ENCODE measurements at regions not wholly inside any gene's neighbourhood (a gene's known extent, or its start where the extent isn't known, plus 50 kb on each side); places are given as distances from the start of the nearest gene placed in this dataset.

- Histone ChIP-seq H3K27me3 (ENCODE audit: insufficient read depth, low read depth) (no peaks in the 10 kb centered on the region), H3K9me3 (ENCODE audit: insufficient read depth, low read depth) (no peaks in the 10 kb centered on the region), H3K4me3 (no peak overlapping the region), H2AFZ (no peak overlapping the region), H3K79me2 (ENCODE audit: low read depth) (no peaks in the 10 kb centered on the region), H4K20me1 (ENCODE audit: insufficient read depth) (no peaks in the 10 kb centered on the region), H3K27ac (no peak overlapping the region), H3K4me2 (no peak overlapping the region), H3K9me2 (ENCODE audit: insufficient read depth) (no peaks in the 10 kb centered on the region), H3K4me1 (replicated peaks; ENCODE audit: insufficient read depth) (no peaks in the 10 kb centered on the region), H3K36me3 (ENCODE audit: low read depth) (no peaks in the 10 kb centered on the region), H3F3A (ENCODE audit: insufficient read depth, low read depth) (no peaks in the 10 kb centered on the region)
- no peak for DNase-seq
- ChIA-PET CTCF (no interaction called here), POLR2A (ENCODE audit: unreplicated experiment) (no interaction called here)
- TF ChIP-seq CTCF (conservative IDR thresholded peaks at IDR 0.05), result no peak
- BruUV-seq (replicated peaks), result no TSS peak
- intact Hi-C loops (cut with micrococcal nuclease; ENCODE audit: unreplicated experiment), result no loop called here
These were observed 145.2 kb downstream of the KCTD12 start for GRCh38 chr13:76741046-76741445.

GRCh38 chr13:76738616-76739015 lies 147.6 kb downstream of the KCTD12 start:
- BruUV-seq (replicated peaks), result no TSS peak
- no peaks in the 10 kb centered on the region for H3F3A ChIP-seq (ENCODE audit: insufficient read depth, low read depth)
- no peaks in the 10 kb centered on the region for H3K79me2 ChIP-seq (ENCODE audit: low read depth)
- H3K4me1 ChIP-seq (replicated peaks; ENCODE audit: insufficient read depth), result no peaks in the 10 kb centered on the region
- H3K9me2 ChIP-seq (ENCODE audit: insufficient read depth), result no peaks in the 10 kb centered on the region
- no peak overlapping the region for H3K4me3 ChIP-seq
- no peak overlapping the region for H3K27ac ChIP-seq
- H3K9me3 ChIP-seq (ENCODE audit: insufficient read depth, low read depth), result no peaks in the 10 kb centered on the region
- ChIA-PET CTCF (interaction anchor here (0.6 kb wide), 1 partner anchor 1200 kb away, joined by 3 read pairs; no protein-coding TSS in a partner anchor), POLR2A (ENCODE audit: unreplicated experiment) (no interaction called here)
- no peak for TF ChIP-seq CTCF (conservative IDR thresholded peaks at IDR 0.05)
- intact Hi-C loops (cut with micrococcal nuclease; ENCODE audit: unreplicated experiment), result no loop called here
- H3K27me3 ChIP-seq (ENCODE audit: insufficient read depth, low read depth), result no peaks in the 10 kb centered on the region
- no peak overlapping the region for H2AFZ ChIP-seq
- no peaks in the 10 kb centered on the region for H4K20me1 ChIP-seq (ENCODE audit: insufficient read depth)
- H3K4me2 ChIP-seq, result no peak overlapping the region
- no peaks in the 10 kb centered on the region for H3K36me3 ChIP-seq (ENCODE audit: low read depth)
- DNase-seq, result no peak

GRCh38 chr13:76737526-76737925 lies 148.7 kb downstream of the KCTD12 start:
- Histone ChIP-seq H3K79me2 (ENCODE audit: low read depth) (no peaks in the 10 kb centered on the region), H3K36me3 (ENCODE audit: low read depth) (no peaks in the 10 kb centered on the region), H3K4me1 (replicated peaks; ENCODE audit: insufficient read depth) (no peaks in the 10 kb centered on the region), H3K9me3 (ENCODE audit: insufficient read depth, low read depth) (no peaks in the 10 kb centered on the region), H3K27me3 (ENCODE audit: insufficient read depth, low read depth) (no peaks in the 10 kb centered on the region), H3K4me2 (no peak overlapping the region), H3K9me2 (ENCODE audit: insufficient read depth) (no peaks in the 10 kb centered on the region), H3K4me3 (no peak overlapping the region), H3F3A (ENCODE audit: insufficient read depth, low read depth) (no peaks in the 10 kb centered on the region), H2AFZ (no peak overlapping the region), H3K27ac (no peak overlapping the region), H4K20me1 (ENCODE audit: insufficient read depth) (no peaks in the 10 kb centered on the region)
- intact Hi-C loops (cut with micrococcal nuclease; ENCODE audit: unreplicated experiment), result no loop called here
- TF ChIP-seq CTCF (conservative IDR thresholded peaks at IDR 0.05), result no peak
- no peak for TF ChIP-seq EZH2 (IDR thresholded peaks at IDR 0.05; ENCODE audit: low read depth)
- CTCF ChIA-PET, result no interaction called here
- no peak for DNase-seq
- BruUV-seq (replicated peaks), result no TSS peak
- POLR2A ChIA-PET (ENCODE audit: unreplicated experiment), result no interaction called here
